ENCODE measurements at regions not wholly inside any gene's neighbourhood (a gene's known extent, or its start where the extent isn't known, plus 50 kb on each side); places are given as distances from the start of the nearest gene placed in this dataset.

DNA sequence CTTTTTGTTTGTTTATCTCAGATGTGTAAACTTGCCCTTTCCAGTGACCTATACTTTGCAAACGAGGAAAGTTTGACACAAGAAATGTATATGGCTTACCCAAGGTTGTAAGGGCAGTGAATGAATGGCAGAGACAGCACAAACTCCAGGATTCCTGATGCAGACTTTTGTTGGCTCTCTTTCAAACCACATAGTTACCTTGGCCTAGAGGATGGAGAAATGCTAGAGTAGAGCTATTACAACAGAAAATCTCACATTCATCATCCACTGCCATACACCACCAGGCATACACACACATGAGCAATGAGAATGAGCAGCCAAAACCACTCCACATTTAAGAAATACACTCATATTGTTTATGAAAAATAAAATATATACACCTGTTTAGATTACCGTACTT, 387.0 kb downstream of the TLR4 start:
- ATAC-seq (no peak), DNase-seq (ENCODE audit: low read depth, low spot score) (no peak)
- Histone ChIP-seq H3K4me1 (ENCODE audit: control insufficient read depth, insufficient read depth, low read length) (no peaks in the 10 kb centered on the region), H3K27me3 (ENCODE audit: control insufficient read depth, insufficient read depth, low read length) (no peaks in the 10 kb centered on the region), H3K4me3 (ENCODE audit: low read depth in 2 of 2, low read length in 2 of 2) (no peak overlapping the region), H3K9me3 (ENCODE audit: control insufficient read depth, insufficient read depth, low read depth, low read length) (no peaks in the 10 kb centered on the region), H3K27ac (ENCODE audit: low read length) (no peak overlapping the region), H3K36me3 (ENCODE audit: control insufficient read depth, insufficient read depth, low read length) (no peaks in the 10 kb centered on the region)
- in situ Hi-C loops (cut with HindIII; ENCODE audit: low pct_unique_long_range_greater_than_20kb, low sequenced_read_pairs) (no loop called here), intact Hi-C loops (cut with micrococcal nuclease; ENCODE audit: unreplicated experiment) (no loop called here)
- ChIA-PET CTCF (no interaction called here), POLR2A (no interaction called here)
- TF ChIP-seq REST (IDR thresholded peaks at IDR 0.05; ENCODE audit: insufficient read depth in 1 of 2, low read depth in 2 of 2, low read length in 1 of 2) (no peak), POLR2AphosphoS5 (IDR thresholded peaks at IDR 0.05; ENCODE audit: low read depth, low read length) (no peak), SIN3A (IDR thresholded peaks at IDR 0.05; ENCODE audit: borderline replicate concordance, insufficient read depth, low read depth, low read length) (no peak), TCF7L2 (IDR thresholded peaks at IDR 0.05; ENCODE audit: low read depth, low read length) (no peak), CTCF (IDR thresholded peaks at IDR 0.05) (no peak)
- no TSS peak for BruUV-seq (replicated peaks)

DNA sequence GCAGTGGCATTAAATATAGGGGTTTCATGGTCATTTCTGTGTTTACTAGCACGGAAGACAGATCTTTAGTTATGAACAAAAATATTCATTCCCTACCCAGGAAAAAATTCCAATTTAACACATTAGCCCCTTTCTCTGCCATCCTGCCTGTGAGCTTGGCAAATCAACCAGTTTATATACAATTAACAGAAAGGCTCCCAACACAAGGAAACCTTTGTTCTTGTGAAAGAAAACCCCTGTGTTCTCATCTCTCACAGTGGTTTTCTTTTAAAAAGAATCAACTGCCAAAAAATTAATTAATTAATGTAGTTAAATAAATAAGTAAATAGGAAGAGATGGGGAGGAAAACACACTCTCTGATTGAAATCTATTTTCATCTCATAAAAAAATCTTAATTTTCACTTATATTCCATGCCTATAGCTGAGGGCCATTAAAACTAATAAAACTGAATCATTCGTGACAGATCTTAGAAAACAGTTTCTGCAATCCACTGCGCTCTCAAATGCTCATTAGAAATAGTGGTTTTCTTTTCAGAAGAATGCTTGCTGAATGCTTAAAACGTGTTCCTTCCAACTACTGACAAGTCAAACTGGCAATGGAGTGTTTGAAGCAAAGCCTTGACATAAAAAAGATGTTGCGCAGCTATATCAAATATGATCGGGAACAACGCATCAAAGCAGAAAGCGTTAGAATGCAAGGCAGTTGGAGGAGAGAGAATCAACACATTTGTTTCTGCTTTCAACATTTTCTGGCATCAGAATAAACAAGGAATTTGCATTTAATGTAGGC, 387.7 kb downstream of the TLR4 start:
- POLR2A ChIA-PET, result no interaction called here
- Histone ChIP-seq H3K9me3 (ENCODE audit: control insufficient read depth, insufficient read depth, low read depth, low read length) (no peaks in the 10 kb centered on the region), H3K27me3 (ENCODE audit: control insufficient read depth, insufficient read depth, low read length) (no peaks in the 10 kb centered on the region), H3K36me3 (ENCODE audit: control insufficient read depth, insufficient read depth, low read length) (no peaks in the 10 kb centered on the region), H3K4me3 (ENCODE audit: low read depth in 2 of 2, low read length in 2 of 2) (no peak overlapping the region), H3K27ac (ENCODE audit: low read length) (no peak overlapping the region), H3K4me1 (ENCODE audit: control insufficient read depth, insufficient read depth, low read length) (no peaks in the 10 kb centered on the region)
- ATAC-seq (no peak), DNase-seq (ENCODE audit: low read depth, low spot score) (no peak)
- no TSS peak for BruUV-seq (replicated peaks)
- in situ Hi-C loops (cut with HindIII; ENCODE audit: low pct_unique_long_range_greater_than_20kb, low sequenced_read_pairs) (no loop called here), intact Hi-C loops (cut with micrococcal nuclease; ENCODE audit: unreplicated experiment) (no loop called here)
- no peak for TF ChIP-seq POLR2AphosphoS5 (IDR thresholded peaks at IDR 0.05; ENCODE audit: low read depth, low read length)
- no peak for TF ChIP-seq CTCF (IDR thresholded peaks at IDR 0.05)
- TF ChIP-seq REST (IDR thresholded peaks at IDR 0.05; ENCODE audit: insufficient read depth in 1 of 2, low read depth in 2 of 2, low read length in 1 of 2), result no peak
- TF ChIP-seq SIN3A (IDR thresholded peaks at IDR 0.05; ENCODE audit: borderline replicate concordance, insufficient read depth, low read depth, low read length), result no peak
- TF ChIP-seq TCF7L2 (IDR thresholded peaks at IDR 0.05; ENCODE audit: low read depth, low read length), result no peak
- CTCF ChIA-PET, result no interaction called here

Data from Panc1 (cell line).